HEK293 (cell line): ENCODE measurements at regions not wholly inside any gene's neighbourhood (a gene's known extent, or its start where the extent isn't known, plus 50 kb on each side); places are given as distances from the start of the nearest gene placed in this dataset.

Experiments
- CTCF ChIP-seq: fragments of 450-650 bp; formaldehyde crosslinking; IDR thresholded peaks from 2 replicates; pipeline ENCODE4 v1.5.1; 2016; ENCODE audit warnings: missing biosample characterization, missing genetic modification characterization
- ELK4 ChIP-seq: IDR thresholded peaks from 2 replicates; pipeline ENCODE4 v1.6.1; 2011; ENCODE audit warnings: mild to moderate bottlenecking, low read depth, low read length, borderline replicate concordance
- SETDB1 ChIP-seq: IDR thresholded peaks from one replicate; pipeline ENCODE4 v1.6.1; 2017; ENCODE audit warnings: mild to moderate bottlenecking, low read length, moderate library complexity, mixed read lengths; ENCODE audit not compliant: insufficient read length
- TCF7L2 ChIP-seq: IDR thresholded peaks from 2 replicates; pipeline ENCODE4 v1.6.1; 2011; ENCODE audit warnings: low read depth, mild to moderate bottlenecking, inconsistent platforms, low read length, moderate library complexity, borderline replicate concordance
- YY1 ChIP-seq: fragments of 450-650 bp; formaldehyde crosslinking; IDR thresholded peaks from 2 replicates; pipeline ENCODE4 v1.5.1; 2018; ENCODE audit warnings: missing biosample characterization, missing genetic modification characterization
- ZNF18 ChIP-seq: fragments of 450-650 bp; formaldehyde crosslinking; IDR thresholded peaks from 2 replicates; pipeline ENCODE4 v1.5.1; 2016; ENCODE audit warnings: missing biosample characterization, missing genetic modification characterization
- ZNF473 ChIP-seq: fragments of 450-650 bp; formaldehyde crosslinking; IDR thresholded peaks from 2 replicates; pipeline ENCODE4 v1.5.1; 2017; ENCODE audit warnings: missing biosample characterization, missing genetic modification characterization
- ZNF501 ChIP-seq: fragments of 450-650 bp; formaldehyde crosslinking; IDR thresholded peaks from 2 replicates; pipeline ENCODE4 v1.5.1; 2016; ENCODE audit warnings: missing biosample characterization, missing genetic modification characterization

- TF ChIP-seq YY1 (no peak), SETDB1 (no peak), ZNF501 (no peak), ZNF18 (no peak), ELK4 (no peak), TCF7L2 (no peak), CTCF (tag by site-specific recombination) (no peak), ZNF473 (tag by site-specific recombination) (no peak)
Measured at GRCh38 chr3:67828486-67829010, 174.1 kb upstream of the SUCLG2 start.
